Skeletal muscle tissue (tissue), 3 donors: ENCODE measurements at regions not wholly inside any gene's neighbourhood (a gene's known extent, or its start where the extent isn't known, plus 50 kb on each side); places are given as distances from the start of the nearest gene placed in this dataset.

Experiments used
- H3K27ac ChIP-seq: one replicate; pipeline ENCODE4 v1.7.0; 2013; ENCODE audit warnings: mild to moderate bottlenecking, low read depth, low read length, inconsistent platforms
- H3K27me3 ChIP-seq, 3 donors: one replicate each; pipeline ENCODE4 v1.7.0; 2013; ENCODE audit warnings: low read length in 3 of 3; ENCODE audit not compliant: control insufficient read depth in 3 of 3, insufficient read depth in 3 of 3
- H3K36me3 ChIP-seq, 3 donors: one replicate each; pipeline ENCODE4 v1.7.0; 2013; ENCODE audit warnings: low read length in 3 of 3; ENCODE audit not compliant: control insufficient read depth in 3 of 3, insufficient read depth in 3 of 3
- H3K4me1 ChIP-seq, 3 donors: one replicate each; pipeline ENCODE4 v1.7.0; 2013; ENCODE audit warnings: low read length in 3 of 3, mild to moderate bottlenecking in 3 of 3; ENCODE audit not compliant: control insufficient read depth in 3 of 3, insufficient read depth in 3 of 3
- H3K4me3 ChIP-seq, 3 donors: one replicate each; pipeline ENCODE4 v1.7.0; 2013; ENCODE audit warnings: low read length in 3 of 3
- H3K9ac ChIP-seq, 3 donors: one replicate each; pipeline ENCODE4 v1.7.0; 2013; ENCODE audit warnings: low read length in 3 of 3, mild to moderate bottlenecking in 3 of 3, moderate library complexity in 2 of 3, low read depth in 1 of 3
- H3K9me3 ChIP-seq, 3 donors: one replicate each; pipeline ENCODE4 v1.7.0; 2013; ENCODE audit warnings: low read length in 3 of 3; ENCODE audit not compliant: control insufficient read depth in 3 of 3
- donor health status: Osteomylitis.

DNA sequence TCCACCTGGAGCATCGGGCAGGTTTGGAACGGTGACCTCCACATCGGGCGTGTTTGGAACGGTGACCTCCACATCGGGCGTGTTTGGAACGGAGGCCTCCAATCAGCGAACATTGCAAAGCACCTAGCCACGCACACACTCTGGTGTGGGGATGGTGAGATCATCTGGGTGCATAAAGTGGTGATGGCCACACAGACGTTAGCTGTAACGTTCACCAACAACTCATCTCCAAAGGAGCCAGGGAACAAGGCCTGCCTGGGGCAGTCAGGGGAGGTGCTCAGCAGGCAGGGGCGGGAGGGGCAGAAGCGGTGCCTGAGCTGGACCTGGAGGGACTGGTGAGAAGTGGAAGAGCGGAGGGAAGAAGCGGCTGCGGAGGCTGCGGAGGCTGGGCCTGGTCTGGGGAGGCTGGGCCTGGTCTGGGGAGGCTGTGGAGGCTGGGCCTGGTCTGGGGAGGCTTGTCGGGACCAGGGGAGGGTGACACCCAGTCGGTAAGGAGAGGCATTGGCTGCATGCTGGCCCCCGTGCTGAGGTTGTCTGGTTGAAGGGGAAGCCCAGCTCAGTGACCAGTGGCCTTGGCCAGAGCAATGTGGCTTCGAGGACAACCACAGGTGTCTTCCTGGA, 89.9 kb downstream of the PSMB1 start:
- Histone ChIP-seq H3K36me3 (peaks cover 0 to 2% (median 0%) of the 10 kb centered on the region in 3 donors), H3K27ac (no peak overlapping the region)

DNA sequence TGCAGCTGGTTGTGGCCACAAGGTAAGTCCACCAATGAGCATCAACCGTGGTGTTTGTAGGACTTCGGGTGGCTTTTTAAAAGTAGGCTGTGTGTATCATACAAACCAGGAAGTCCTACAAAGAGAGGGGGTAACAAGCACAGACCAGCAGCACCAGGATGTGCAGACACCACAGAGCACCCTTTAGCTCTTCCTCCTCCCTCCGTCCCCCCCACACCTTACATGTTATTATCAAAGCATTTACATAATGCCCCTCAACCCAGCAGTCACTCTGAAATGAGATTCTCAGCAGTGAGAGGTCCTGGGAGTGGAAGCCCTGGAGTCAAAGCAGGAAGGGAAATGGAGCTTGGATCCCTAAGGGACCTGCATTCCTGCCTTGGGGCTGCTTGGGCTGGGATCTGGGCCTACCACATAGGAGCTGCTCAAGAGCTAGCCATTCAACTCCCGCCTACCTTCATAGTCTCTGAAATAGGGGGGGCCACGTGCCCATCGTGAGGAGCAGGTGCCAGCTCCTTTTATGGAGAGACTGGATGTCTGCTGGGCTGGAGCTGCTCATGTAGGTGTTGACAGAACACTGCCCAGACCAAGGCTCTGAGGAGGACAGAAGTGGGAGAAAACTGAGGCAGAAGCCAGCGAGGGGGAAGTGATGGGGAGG, 90.6 kb downstream of the PSMB1 start:
- H3K27ac ChIP-seq: no peak overlapping the region
- peaks cover 0 to 2% (median 0%) of the 10 kb centered on the region in 3 donors for H3K36me3 ChIP-seq
- H3K9me3 ChIP-seq: peaks cover 0 to 2% (median 2%) of the 10 kb centered on the region in 3 donors
- H3K27me3 ChIP-seq: no peaks in the 10 kb centered on the region
- no peak overlapping the region for H3K9ac ChIP-seq
- peaks cover 0 to 3% (median 2%) of the 10 kb centered on the region in 3 donors for H3K4me1 ChIP-seq
- no peak overlapping the region for H3K4me3 ChIP-seq

More for the DNA sequence above, 89.9 kb downstream of the PSMB1 start:
- Histone ChIP-seq H3K9me3 (peaks cover 0 to 2% (median 2%) of the 10 kb centered on the region in 3 donors), H3K4me1 (peaks cover 0 to 3% (median 2%) of the 10 kb centered on the region in 3 donors), H3K9ac (no peak overlapping the region), H3K4me3 (no peak overlapping the region), H3K27me3 (no peaks in the 10 kb centered on the region)

GRCh38 chr6:170461556-170462365, 91.3 kb downstream of the PSMB1 start:
- Histone ChIP-seq H3K4me3 (no peak overlapping the region), H3K4me1 (peaks cover 0 to 3% (median 2%) of the 10 kb centered on the region in 3 donors), H3K9ac (no peak overlapping the region), H3K27me3 (no peaks in the 10 kb centered on the region), H3K36me3 (peaks cover 0 to 2% (median 0%) of the 10 kb centered on the region in 3 donors), H3K9me3 (peaks cover 0 to 2% (median 2%) of the 10 kb centered on the region in 3 donors), H3K27ac (no peak overlapping the region)

- Histone ChIP-seq H3K36me3 (peaks cover 0 to 2% (median 0%) of the 10 kb centered on the region in 3 donors), H3K27me3 (no peaks in the 10 kb centered on the region), H3K9me3 (peaks cover 0 to 2% (median 2%) of the 10 kb centered on the region in 3 donors), H3K9ac (no peak overlapping the region), H3K27ac (no peak overlapping the region), H3K4me3 (no peak overlapping the region), H3K4me1 (peaks cover 0 to 3% (median 2%) of the 10 kb centered on the region in 3 donors)
These were observed 92.0 kb downstream of the PSMB1 start for GRCh38 chr6:170461111-170461510.

DNA sequence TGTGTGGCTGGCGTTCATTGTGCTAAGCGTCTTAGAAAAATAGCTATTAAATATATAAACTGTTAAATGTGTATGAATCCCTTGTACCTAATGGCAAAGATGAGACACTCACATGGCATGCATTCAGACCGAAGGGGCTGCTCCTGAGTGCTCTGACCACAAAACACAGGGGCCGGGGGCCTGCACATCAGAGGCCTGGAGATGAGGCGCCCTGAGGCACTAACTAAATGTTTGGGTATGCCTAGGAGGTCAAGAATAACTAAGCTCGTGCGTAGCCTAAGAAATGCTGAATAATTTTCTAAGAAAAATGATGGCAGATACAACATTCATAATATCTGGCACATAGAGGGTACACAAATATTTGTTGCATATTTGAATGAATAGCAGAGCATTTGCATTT, 92.5 kb downstream of the PSMB1 start:
- Histone ChIP-seq H3K9me3 (no peaks in the 10 kb centered on the region), H3K4me3 (no peak overlapping the region), H3K36me3 (peaks cover 0 to 2% (median 0%) of the 10 kb centered on the region in 3 donors), H3K4me1 (peaks cover 0 to 3% (median 2%) of the 10 kb centered on the region in 3 donors), H3K27ac (no peak overlapping the region), H3K9ac (no peak overlapping the region), H3K27me3 (no peaks in the 10 kb centered on the region)

- H3K36me3 ChIP-seq: peaks cover 0 to 2% (median 0%) of the 10 kb centered on the region in 3 donors
- H3K9me3 ChIP-seq: no peaks in the 10 kb centered on the region
- no peak overlapping the region for H3K9ac ChIP-seq
- peak overlapping the region in 2 of 3 donors; percentile 23 to 41 for H3K4me3 ChIP-seq
- no peak overlapping the region for H3K27ac ChIP-seq
- H3K4me1 ChIP-seq: peaks cover 0 to 3% (median 2%) of the 10 kb centered on the region in 3 donors
- H3K27me3 ChIP-seq: no peaks in the 10 kb centered on the region
These were observed 93.7 kb downstream of the PSMB1 start for GRCh38 chr6:170459451-170459850.

DNA sequence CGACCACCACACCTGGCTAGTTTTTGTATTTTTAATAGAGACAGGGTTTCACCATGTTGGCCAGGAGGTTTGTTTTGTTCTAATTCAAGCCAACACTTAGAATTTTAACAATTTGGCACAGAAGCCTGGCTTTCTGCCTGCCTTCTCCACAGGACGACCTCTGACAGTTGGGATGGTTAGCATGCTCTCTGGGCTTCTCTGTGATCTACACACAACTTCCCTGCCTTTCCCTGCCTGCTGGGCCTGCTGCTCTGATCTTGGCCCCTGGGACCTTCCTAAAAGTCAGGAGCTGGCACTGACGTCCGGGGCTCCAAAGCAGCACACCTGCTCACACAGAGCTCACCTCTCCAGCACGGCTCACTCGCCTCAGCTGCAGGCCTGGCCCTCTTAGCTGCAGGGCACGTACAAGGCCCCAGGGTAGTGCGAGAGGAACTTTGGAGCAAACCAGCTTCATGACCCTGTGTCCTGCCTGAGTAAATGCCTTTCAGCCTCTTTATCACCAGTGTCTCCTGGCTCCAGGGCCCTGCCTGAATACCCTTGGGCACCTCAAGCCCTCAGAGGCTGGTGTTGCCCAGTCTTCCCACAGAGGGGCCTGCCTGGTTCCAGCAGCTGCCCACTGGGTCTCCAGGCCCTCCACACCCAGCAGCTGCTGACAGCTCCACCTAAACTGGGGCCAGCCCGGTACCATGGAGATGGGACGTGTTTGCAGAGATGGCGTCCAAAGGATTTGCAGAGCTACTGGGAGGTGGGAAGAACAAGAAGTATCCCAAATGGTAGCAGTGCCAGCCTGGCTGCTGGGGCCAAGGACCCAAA, 96.0 kb downstream of the PSMB1 start:
- Histone ChIP-seq H3K9ac (no peak overlapping the region), H3K27ac (no peak overlapping the region), H3K4me3 (no peak overlapping the region), H3K27me3 (no peaks in the 10 kb centered on the region), H3K4me1 (peaks cover 0 to 3% (median 2%) of the 10 kb centered on the region in 3 donors), H3K9me3 (no peaks in the 10 kb centered on the region), H3K36me3 (no peaks in the 10 kb centered on the region)
